HK-2 (cell line): ENCODE measurements at regions not wholly inside any gene's neighbourhood (a gene's known extent, or its start where the extent isn't known, plus 50 kb on each side); places are given as distances from the start of the nearest gene placed in this dataset.
"Not testable (repeated sequence)": the region's sequence is repeated elsewhere in the genome, so short reads cannot be mapped to it uniquely, and the experiment has no call there.

Experiments used
- DNase-seq: peaks from one replicate; pipeline ENCODE4 v3.0.0-alpha.2; 2018; ENCODE audit not compliant: unreplicated experiment

DNA sequence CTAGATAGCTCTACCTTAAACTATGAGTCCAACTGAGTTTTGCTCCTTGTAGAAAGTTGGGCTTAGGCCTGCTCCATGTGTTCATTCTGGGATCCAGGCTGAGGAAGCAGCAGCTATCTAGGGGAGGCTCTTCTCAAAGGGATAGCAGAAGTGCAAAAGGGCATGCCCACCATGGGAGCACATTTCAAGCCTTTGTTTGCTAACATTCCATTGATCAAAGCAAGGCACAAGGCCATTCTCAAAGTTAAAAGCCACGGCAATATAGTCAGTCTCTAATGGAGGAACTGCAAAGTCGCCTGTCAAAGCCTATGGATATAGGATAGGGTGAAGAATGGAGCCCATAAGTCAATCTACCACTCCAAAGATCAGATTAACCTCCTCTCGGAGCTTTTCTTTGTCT is 488.1 kb upstream of the ARX start:
- DNase-seq: no peak

GRCh38 chrX:25507801-25508200 is 492.0 kb upstream of the ARX start:
- no peak for DNase-seq

DNA sequence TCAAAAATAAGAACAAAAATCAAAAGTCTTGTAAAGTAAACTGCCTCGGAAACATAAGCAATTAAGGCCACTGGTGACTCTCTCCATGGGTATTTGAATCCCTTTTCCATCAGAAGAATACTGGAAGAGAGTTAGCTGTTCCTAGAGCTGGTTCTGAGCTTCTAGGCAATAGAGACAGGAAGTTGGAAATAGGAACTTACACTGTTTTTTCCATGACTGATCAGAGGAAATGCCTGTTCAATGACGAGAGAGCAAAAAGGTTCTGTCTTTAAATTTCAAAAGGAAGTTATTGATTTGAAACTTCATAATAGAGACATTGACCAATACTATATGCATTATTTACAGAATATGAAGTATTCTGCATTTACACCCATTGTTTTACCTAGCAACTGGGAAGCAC is 503.5 kb upstream of the ARX start:
- no peak for DNase-seq

GRCh38 chrX:25522443-25523010 is 506.8 kb upstream of the ARX start:
- DNase-seq: not testable (repeated sequence)

DNA sequence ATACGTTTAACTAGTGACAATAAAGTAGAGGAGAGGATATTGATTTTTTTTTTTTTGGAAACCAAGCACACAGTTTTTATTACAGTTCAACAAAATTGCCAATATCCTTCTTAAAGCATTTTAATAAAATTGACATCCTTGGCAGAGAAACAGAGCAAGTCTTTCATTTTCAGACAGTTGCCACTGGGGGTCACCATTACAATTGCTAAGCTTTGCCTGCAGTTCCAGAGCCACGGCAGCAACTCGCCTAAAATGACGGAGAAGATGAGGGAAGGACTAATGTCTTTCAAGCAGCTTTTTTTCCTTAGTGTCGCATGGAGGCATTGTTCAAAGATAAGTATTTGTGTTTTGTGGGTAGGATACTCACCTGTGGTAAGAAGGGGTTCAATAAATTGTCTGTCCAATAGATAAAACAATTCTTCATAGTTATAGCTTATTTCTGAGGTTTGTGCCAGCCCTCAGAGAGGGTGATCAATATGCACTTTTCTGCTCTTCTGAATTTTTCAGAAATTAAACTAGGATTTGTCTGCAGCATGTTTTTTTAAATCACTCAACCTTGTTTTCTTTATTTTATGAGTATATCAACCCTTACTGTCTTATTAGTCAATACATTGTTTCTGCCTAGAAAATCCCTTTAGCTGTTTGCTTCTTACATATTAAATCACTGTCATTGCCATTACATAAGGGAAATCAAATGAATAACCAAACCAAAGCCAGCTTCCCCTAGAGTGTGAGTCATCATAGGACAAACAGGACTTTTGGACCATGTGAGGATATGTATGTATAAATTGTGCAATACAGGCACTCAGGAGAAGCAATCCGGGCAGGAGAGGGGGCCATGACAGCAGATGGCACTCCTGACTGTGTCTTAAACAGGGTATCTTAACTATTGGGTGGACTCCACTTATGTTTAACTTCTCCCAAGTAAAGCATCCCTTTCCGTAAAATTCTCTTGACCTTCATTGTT is 508.1 kb upstream of the ARX start:
- peak; percentile 26 for DNase-seq

- no peak for DNase-seq
These were observed 511.4 kb upstream of the ARX start for GRCh38 chrX:25527156-25527555.

DNA sequence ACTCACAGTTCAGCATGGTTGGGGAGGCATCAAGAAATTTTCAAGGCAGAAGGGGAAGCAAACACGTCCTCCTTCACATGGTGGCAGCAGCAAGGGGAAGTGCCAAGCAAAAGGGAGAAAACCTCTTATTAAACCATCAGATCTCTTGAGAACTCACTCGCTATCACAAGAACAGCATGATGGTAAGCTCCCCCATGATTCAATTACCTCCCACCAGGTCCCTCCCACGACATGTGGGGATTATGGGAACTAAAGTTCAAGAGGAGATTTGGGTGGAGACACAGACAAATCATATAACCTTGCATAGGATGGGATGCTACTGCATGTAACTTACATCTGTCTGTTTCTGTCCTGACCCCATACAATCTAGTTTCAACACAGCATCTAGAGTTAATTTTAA is 511.8 kb upstream of the ARX start:
- no peak for DNase-seq

DNA sequence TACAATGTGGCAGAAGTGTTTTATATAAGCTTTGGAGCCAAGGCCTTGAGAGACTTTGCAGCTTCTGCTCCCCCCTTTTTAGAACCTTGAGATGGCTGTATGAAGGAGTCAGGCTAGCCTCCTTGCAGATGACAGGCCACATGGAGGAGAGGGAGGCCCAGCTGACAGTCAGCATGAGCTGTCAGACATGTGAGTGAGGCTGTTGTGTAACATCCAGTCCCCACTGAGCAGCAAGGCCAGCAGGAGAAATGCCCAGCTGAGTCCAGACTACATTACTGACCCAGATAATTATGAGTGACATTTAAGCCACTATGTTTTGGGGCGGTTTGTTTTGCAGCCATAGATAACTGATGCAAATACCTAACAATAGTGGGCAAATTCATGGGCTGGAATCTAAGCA is 515.3 kb upstream of the ARX start:
- no peak for DNase-seq

- DNase-seq: no peak
These were observed 518.3 kb upstream of the ARX start for GRCh38 chrX:25534091-25534490.

- no peak for DNase-seq
These were observed 520.7 kb upstream of the ARX start for GRCh38 chrX:25536307-25536970.

GRCh38 chrX:25537699-25538098 is 521.9 kb upstream of the ARX start:
- DNase-seq: no peak

GRCh38 chrX:25544641-25545040 is 528.9 kb upstream of the ARX start:
- DNase-seq: no peak

DNA sequence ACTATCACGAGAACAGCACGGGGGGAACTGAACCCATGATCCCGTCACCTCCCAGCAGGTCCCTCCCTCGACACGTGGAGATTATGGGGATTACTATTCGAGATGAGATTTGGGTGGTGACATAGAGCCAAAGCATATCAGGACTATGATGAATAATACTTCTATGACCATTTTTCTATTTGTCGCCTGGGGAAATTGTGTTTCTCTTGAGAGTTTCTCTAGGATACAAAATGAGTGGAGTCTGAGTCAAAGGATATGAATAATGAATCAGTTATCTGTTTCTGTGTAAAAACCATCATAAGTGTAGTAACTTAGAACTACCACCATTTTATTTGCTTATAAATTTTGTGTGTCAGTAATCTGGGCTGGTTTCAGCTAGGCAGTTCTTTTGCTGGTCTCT is 533.0 kb upstream of the ARX start:
- DNase-seq: no peak

DNA sequence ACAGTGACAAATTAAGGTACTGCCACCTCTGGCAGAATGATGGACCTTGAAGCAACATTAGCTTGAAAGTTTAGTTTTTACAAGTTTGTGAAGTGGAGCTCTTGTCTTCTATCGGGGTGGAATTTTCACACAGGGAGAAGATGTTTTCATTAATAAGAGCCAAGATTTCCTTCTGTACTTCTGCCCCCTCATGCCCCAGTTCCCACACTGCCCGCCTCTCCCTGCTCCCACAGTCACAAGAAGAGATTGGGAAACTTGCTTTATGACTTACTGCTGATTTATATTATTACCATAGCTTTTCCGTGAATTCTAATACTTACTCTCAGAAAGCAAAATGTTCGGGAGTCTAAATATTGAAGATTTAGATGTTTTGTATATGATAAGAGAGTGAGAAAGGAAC is 539.8 kb upstream of the ARX start:
- DNase-seq: no peak

GRCh38 chrX:25558137-25558536 is 542.4 kb upstream of the ARX start:
- no peak for DNase-seq

- no peak for DNase-seq
These were observed 545.4 kb upstream of the ARX start for GRCh38 chrX:25561190-25561589.

- DNase-seq: no peak
These were observed 557.9 kb upstream of the ARX start for GRCh38 chrX:25573631-25574030.

DNA sequence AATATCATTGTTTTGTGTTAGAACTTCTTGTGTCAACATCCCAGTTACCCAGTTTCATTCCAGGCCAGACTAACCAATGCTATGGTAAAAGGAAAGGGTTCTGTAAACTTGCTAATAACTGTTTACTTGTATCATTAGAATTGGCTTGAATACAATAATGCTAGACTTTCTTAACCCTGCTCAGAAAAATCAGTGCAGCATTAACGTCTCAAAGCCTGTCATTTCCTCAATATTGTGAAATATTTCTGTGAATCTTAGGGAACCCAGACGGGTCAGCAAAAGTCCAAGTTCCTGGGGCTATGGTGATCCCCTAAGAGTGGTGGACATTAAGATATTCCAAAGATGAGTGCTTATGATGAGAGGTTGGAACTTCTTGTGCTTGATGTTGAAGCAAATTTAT is 541.2 kb upstream of the MAGEB18 start:
- DNase-seq: no peak

- no peak for DNase-seq
These were observed 540.6 kb upstream of the MAGEB18 start for GRCh38 chrX:25597551-25597950.

- no peak for DNase-seq
These were observed 539.1 kb upstream of the MAGEB18 start for GRCh38 chrX:25599061-25599460.

DNA sequence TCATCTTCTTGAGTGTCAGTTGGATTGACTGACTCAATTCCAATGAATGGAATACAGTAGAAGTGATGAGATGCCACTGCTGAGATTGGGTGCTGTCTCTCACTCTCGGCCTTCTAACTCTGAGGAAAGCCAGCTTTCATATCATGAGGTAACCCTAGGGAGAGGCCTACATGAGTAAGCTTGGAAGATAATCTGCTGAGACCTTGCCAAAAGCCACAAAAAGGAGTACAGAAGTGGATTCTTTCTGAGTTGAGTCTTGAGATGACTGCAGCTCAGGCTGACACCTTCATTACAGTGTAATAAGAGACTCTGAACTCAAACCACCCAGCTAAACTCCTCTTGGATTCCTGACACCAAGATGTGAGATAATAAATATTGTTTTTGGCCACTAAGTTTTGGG is 537.4 kb upstream of the MAGEB18 start:
- DNase-seq: no peak

GRCh38 chrX:25601323-25601722 is 536.8 kb upstream of the MAGEB18 start:
- no peak for DNase-seq

DNA sequence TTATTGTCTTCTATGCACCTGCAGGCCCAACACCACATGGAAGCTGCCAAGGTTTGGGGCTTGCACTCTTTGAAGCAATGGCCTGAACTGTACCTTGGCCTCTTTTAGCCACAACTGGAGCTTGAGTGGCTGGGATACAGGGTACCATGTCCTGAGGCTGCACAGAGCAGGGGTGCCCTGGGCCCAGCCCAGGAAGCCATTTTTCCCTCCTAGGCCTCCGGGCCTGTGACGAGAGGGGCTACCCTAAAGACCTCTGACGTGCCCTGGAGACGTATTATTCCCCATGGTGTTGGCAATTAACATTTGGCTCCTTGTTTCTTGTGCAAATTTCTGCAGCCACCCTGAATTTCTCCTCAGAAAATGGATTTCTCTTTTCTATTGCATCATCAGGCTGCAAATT is 519.9 kb upstream of the MAGEB18 start:
- DNase-seq: no peak
